ENCODE measurements at regions not wholly inside any gene's neighbourhood (a gene's known extent, or its start where the extent isn't known, plus 50 kb on each side); places are given as distances from the start of the nearest gene placed in this dataset.

DNA sequence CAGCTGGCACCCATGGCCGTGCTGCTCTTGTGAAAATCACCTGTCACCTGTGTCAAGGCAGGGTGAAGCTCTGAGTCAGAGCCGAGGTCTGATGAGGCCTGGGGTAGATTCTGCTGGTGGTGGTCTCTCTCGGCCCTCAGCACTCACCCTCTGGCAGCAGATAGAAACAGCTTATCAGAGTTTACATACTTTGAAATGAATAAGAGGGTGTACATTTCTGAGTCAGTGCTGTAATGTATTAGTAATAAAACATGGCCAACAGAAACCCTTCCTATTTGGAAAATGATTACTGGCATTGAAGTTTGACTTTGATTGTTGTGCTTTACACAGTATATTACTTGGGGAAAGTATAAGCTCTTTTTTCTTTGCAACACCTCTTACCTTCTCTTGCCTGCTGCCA, 228.8 kb downstream of the SNX10 start:
- no peak for DNase-seq

DNA sequence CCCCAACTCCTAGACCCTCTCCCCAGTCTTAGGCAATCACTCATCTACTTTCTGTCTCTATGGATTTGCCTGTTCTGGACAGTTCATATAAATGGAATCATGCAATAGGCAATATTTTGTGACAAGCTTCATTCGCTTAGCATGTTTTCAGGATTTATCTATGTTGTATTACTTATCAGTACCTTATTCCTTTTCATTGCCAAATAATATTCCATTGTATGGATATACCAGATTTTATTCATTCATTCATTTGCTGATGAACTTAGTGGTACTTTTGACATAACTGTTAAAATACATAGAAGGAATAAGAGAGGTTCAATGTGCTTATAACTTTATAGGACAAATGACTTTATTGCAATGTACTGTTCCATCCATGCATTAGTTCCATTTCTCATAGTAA, 231.0 kb downstream of the SNX10 start:
- DNase-seq, result no peak

GRCh38 chr7:26525398-26526264, 234.0 kb downstream of the SNX10 start:
- DNase-seq, result peak; percentile 89

DNA sequence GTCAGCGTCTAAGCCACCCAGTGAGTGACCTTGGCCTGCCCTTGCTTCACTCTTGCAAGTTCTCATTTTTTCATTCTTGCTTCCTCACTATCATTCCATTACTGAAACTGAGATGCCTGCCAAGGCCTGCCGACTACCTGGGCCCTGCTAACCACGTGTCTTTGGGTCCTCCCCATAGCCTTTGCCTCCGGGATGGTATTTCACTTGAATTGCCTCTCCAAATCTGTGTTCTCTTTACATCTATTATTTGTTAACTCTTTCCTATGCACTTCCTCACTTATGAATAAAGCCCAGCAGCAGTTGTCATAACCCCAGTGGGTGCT, 234.6 kb downstream of the SNX10 start:
- DNase-seq, result no peak

GRCh38 chr7:26531926-26532325, 240.3 kb downstream of the SNX10 start:
- peak; percentile 15 for DNase-seq

DNA sequence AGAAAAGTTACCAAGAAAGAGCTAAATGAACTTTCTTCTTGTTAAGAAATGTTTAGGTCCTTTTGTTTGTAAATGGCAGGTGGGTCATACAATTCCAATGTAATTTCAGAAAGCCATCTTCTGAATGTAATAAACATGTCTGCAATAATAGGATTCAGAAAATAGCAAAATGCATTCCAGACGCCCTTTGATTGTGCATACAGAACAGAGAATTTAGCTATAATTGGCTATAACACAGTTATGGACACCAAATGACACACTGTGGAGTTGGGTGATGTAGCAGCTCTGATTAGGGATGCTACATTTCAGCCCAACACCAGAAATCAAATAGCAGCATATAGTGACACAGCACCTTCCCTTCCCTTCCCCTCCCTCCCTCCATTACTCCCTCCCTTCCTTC, 240.8 kb downstream of the SNX10 start:
- peak; percentile 50 for DNase-seq

DNA sequence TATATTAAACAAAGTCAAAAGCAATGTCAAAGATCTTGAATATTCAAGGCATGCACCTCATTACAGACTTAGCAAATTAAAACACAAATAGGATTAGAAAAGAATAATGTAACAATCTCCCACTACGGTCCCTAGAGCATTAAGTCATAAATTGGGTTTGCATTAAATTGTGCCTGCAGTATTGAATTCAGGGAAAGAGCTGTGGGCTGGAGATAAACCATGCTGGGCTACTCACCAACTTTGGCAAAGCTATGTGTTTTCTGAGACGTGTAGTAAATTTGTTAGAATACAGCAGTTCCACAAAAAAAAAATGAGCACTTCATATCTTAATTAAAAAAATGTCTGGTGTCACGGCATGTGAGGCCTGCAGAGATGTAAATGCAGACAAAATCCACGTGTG, 241.6 kb downstream of the SNX10 start:
- no peak for DNase-seq

- peak; percentile 82 for DNase-seq
These were observed 243.2 kb downstream of the SNX10 start for GRCh38 chr7:26534649-26535482.

DNA sequence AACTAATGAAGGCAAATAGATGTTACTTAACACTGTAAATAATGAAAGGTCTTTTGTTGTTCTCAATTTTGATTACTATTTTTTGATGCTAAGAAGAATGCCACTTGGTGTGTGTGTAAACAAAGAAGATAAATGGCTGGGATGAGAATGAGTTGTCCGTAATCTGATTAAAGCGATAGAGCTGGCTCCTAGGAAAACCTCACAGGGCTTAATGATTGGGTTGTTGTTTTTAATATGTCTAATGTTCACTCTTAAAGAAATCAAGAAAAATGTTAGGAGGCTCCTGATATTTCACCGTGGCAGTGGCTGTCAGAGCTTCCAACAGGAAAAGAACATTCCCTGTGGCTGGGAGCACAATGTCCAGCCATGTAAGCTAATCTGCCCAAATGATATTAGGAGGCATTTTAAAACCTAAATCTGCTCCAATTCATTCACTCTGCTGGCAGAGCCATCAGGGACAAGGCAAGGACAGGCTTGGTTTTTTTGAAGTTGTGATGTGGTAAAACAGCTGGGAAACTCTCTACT, 243.9 kb downstream of the SNX10 start:
- peak; percentile 82 for DNase-seq

GRCh38 chr7:26538216-26538615, 246.6 kb downstream of the SNX10 start:
- no peak for DNase-seq

- DNase-seq, result peak; percentile 86
These were observed 247.0 kb downstream of the SNX10 start for GRCh38 chr7:26538689-26539088.

DNA sequence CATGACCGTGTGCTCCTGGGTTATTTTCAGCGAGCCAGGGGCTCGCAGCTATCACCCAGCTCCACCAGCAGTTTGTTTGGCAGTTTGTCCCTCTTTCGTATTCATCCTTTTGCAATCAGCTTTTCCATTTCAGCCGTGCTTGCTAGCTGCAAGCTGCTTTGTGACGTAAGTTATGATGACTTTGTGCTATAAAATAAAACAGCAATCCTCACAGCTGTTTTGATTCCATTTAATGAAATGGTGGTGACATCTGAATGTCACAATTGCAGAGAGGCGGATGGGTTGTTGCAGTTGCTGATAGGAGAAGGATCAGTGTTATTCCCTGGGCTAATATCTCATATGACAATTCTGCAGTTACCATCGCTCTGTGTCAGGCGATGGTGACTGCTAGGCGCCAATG, 251.7 kb downstream of the SNX10 start:
- no peak for DNase-seq

- DNase-seq, result no peak
These were observed 252.3 kb downstream of the SNX10 start for GRCh38 chr7:26543951-26544350.

GRCh38 chr7:26546508-26547053, 254.9 kb downstream of the SNX10 start:
- DNase-seq, result no peak

GRCh38 chr7:26547156-26547555, 255.5 kb downstream of the SNX10 start:
- DNase-seq, result no peak

GRCh38 chr7:26549281-26549944, 257.8 kb downstream of the SNX10 start:
- DNase-seq, result no peak

GRCh38 chr7:26550492-26550891, 258.8 kb downstream of the SNX10 start:
- no peak for DNase-seq

DNA sequence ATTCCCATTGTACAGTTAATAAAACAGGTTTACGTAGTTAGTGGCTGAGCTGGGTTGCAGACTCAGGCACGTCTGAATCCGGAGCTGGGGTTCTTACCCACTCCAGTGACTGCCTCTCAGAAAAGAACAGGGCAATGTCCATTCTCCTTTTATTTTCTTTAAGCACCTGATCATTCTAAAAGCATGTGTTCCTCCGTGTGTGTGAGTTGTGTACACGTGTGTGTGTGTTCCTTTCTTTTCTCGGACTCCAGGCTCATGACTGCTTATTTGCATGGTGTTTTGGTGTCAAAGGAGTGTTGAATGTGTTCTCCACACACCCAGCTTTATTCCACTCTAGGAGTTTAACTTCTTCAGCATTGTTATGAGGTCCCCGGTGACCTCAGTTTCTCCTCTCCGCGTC, 260.1 kb downstream of the SNX10 start:
- no peak for DNase-seq

GRCh38 chr7:26553128-26553527, 261.5 kb downstream of the SNX10 start:
- no peak for DNase-seq

GRCh38 chr7:26553582-26553981, 261.9 kb downstream of the SNX10 start:
- no peak for DNase-seq

- DNase-seq, result peak; percentile 36
These were observed 263.3 kb downstream of the SNX10 start for GRCh38 chr7:26554952-26555351.

- peak; percentile 75 for DNase-seq
These were observed 264.6 kb downstream of the SNX10 start for GRCh38 chr7:26556061-26556881.
